HepG2 (cell line): ENCODE measurements at regions not wholly inside any gene's neighbourhood (a gene's known extent, or its start where the extent isn't known, plus 50 kb on each side); places are given as distances from the start of the nearest gene placed in this dataset.
"Not testable (repeated sequence)": the region's sequence is repeated elsewhere in the genome, so short reads cannot be mapped to it uniquely, and the experiment has no call there.

Source experiments
- ATAC-seq: fragments of 200-7000 bp; cut with Tn5 transposase; 3 replicates; pipeline ENCODE4 v1.9.1; 2020; ENCODE audit warnings: mild to moderate bottlenecking, moderate library complexity
- BruUV-seq: library from RNA; stranded (reverse); fragments of 400-500 nt; replicated peaks from 2 replicates; lab custom pipeline; 2021; lab: Mats Ljungman, UMichigan
- CTCF ChIA-PET: fragments of 300-600 bp; formaldehyde crosslinking; extraction: SDS; loops from one replicate; lab custom pipeline; 2021; ENCODE audit warnings: low total read pairs, inconsistent platforms, low intra/inter-chr PET ratio; lab: Yijun Ruan, JAX
- POLR2A ChIA-PET: fragments of 350-600 bp; sonication (Branson Sonifier 250); formaldehyde crosslinking; loops from one replicate; lab custom pipeline; 2020; ENCODE audit warnings: antibody characterized with exemption, inconsistent platforms; lab: Yijun Ruan, JAX
- DNase-seq: peaks from one replicate; pipeline ENCODE4 v3.0.0-alpha.2; 2015; ENCODE audit warnings: low spot score
- FAIRE-seq: peaks from 3 replicates; lab custom pipeline; 2011; peaks lifted over from hg19 to GRCh38; lab: Jason Lieb, UNC
- H2AFZ ChIP-seq: one replicate; pipeline ENCODE4 v1.6.1; 2011; ENCODE audit warnings: low read length, inconsistent platforms
- H3K27ac ChIP-seq: fragments of 300-600 bp; 3 replicates; pipeline ENCODE4 v1.8.0; 2011; ENCODE audit warnings: mixed run types, mild to moderate bottlenecking, mixed read lengths, low read length, inconsistent platforms; ENCODE audit not compliant: insufficient read depth; ENCODE audit errors: extremely low read length
- H3K27me3 ChIP-seq, 2 experiments: fragments of 200-600 bp in 1 of 2; 2 replicates in 1 of 2; 3 replicates in 1 of 2; pipeline versions ENCODE4 v1.6.0 to v1.8.0; 2011; ENCODE audit warnings: low read length in 2 of 2, mild to moderate bottlenecking in 2 of 2, moderate library complexity in 2 of 2, inconsistent platforms in 1 of 2; ENCODE audit not compliant: insufficient read depth in 2 of 2, control insufficient read depth in 1 of 2
- H3K36me3 ChIP-seq, 2 experiments: fragments of 200-600 bp in 1 of 2; replicated peaks in 1 of 2; 2 replicates in 1 of 2; 3 replicates in 1 of 2; pipeline versions ENCODE4 v1.5.1 to v1.8.0; 2011; ENCODE audit warnings: low read length in 2 of 2, inconsistent platforms in 1 of 2; ENCODE audit not compliant: insufficient read depth in 2 of 2, control insufficient read depth in 1 of 2
- H3K4me1 ChIP-seq: 2 replicates; pipeline ENCODE4 v1.5.1; 2012; ENCODE audit warnings: low read length, inconsistent platforms; ENCODE audit not compliant: insufficient read depth
- H3K4me2 ChIP-seq: 2 replicates; pipeline ENCODE4 v1.6.0; 2011; ENCODE audit warnings: low read depth, low read length, inconsistent platforms
- H3K4me3 ChIP-seq, 3 experiments: fragments of 200-600 bp in 1 of 3; sonication (generic), shearing (Covaris generic) in 1 of 3; replicated peaks in 1 of 3; 2 replicates each; pipeline ENCODE4 v1.5.1; 2011 to 2016; ENCODE audit warnings: low read length in 3 of 3, inconsistent platforms in 2 of 3, low read depth in 2 of 3, mild to moderate bottlenecking in 2 of 3, control low read depth in 1 of 3, mixed read lengths in 1 of 3; ENCODE audit not compliant: insufficient read depth in 1 of 3
- H3K79me2 ChIP-seq: one replicate; pipeline ENCODE4 v1.6.1; 2011; ENCODE audit warnings: low read length, inconsistent platforms; ENCODE audit not compliant: insufficient read depth
- H3K9ac ChIP-seq: 2 replicates; pipeline ENCODE4 v1.6.0; 2011; ENCODE audit warnings: mild to moderate bottlenecking, low read depth, low read length, inconsistent platforms; ENCODE audit not compliant: insufficient read depth
- H3K9me3 ChIP-seq: 2 replicates; pipeline ENCODE4 v1.5.1; 2012; ENCODE audit warnings: mild to moderate bottlenecking, low read length
- H4K20me1 ChIP-seq: 2 replicates; pipeline ENCODE4 v1.6.0; 2011; ENCODE audit warnings: inconsistent platforms, mild to moderate bottlenecking, low read length, moderate library complexity; ENCODE audit not compliant: insufficient read depth
- ELF3 ChIP-seq: IDR thresholded peaks from 2 replicates; pipeline ENCODE4 v1.6.1; 2016; ENCODE audit warnings: missing genetic modification reagents, missing compliant biosample characterization
- PATZ1 ChIP-seq: sonication (generic); formaldehyde crosslinking; IDR thresholded peaks from 2 replicates; pipeline ENCODE4 v1.4.0; 2020; ENCODE audit warnings: missing genetic modification reagents
- PLSCR1 ChIP-seq: sonication (generic); formaldehyde crosslinking; IDR thresholded peaks from 2 replicates; pipeline ENCODE4 v1.5.0; 2020; ENCODE audit warnings: missing genetic modification reagents, mild to moderate bottlenecking, borderline replicate concordance
- SP140L ChIP-seq: sonication (generic); formaldehyde crosslinking; IDR thresholded peaks from 2 replicates; pipeline ENCODE4 v1.4.0; 2020; ENCODE audit warnings: missing genetic modification reagents, borderline replicate concordance
- TEAD3 ChIP-seq: optimal IDR thresholded peaks from 2 replicates; pipeline ENCODE3; 2016; ENCODE audit warnings: borderline replicate concordance
- TFDP2 ChIP-seq: sonication (generic); formaldehyde crosslinking; IDR thresholded peaks from 2 replicates; pipeline ENCODE4 v1.4.0; 2020; ENCODE audit warnings: missing genetic modification reagents
- ZBED4 ChIP-seq: sonication (generic); formaldehyde crosslinking; IDR thresholded peaks from 2 replicates; pipeline ENCODE4 v1.4.0; 2020; ENCODE audit warnings: missing genetic modification reagents, borderline replicate concordance
- ZNF430 ChIP-seq: sonication (generic); formaldehyde crosslinking; IDR thresholded peaks from 2 replicates; pipeline ENCODE4 v1.9.0; 2021; ENCODE audit warnings: mild to moderate bottlenecking, missing genetic modification reagents
- WGBS: methylation state at CpG from one replicate; pipeline ENCODE4 v1.1.6; 2017; ENCODE audit warnings: low lambda C conversion rate; 5-methylcytosine and 5-hydroxymethylcytosine counted together
- in situ Hi-C: cut with HindIII; loops from 2 replicates; pipeline ENCODE4 v1.10.0; 2017; ENCODE audit warnings: low pct_unique_long_range_greater_than_20kb; ENCODE audit not compliant: extremely low pct_ligation_motif_present
- intact Hi-C: fragments of 100-400 bp; cut with micrococcal nuclease; formaldehyde crosslinking; loops from one replicate; pipeline ENCODE4 v1.10.0; 2022; ENCODE audit not compliant: unreplicated experiment

- WGBS = 53% methylated on average over 13 of the region's 13 CpGs
- H3K9ac ChIP-seq, in situ Hi-C loops, H3K27me3 ChIP-seq, H3K4me3 ChIP-seq, CTCF ChIA-PET, ATAC-seq, H3K4me2 ChIP-seq, intact Hi-C loops, H3K4me1 ChIP-seq, DNase-seq, H3K27ac ChIP-seq, POLR2A ChIA-PET, H3K79me2 ChIP-seq, H3K9me3 ChIP-seq, H2AFZ ChIP-seq, BruUV-seq, H3K36me3 ChIP-seq, H4K20me1 ChIP-seq, FAIRE-seq: not testable (repeated sequence)
Observed at GRCh38 chr5:126684656-126685442, 84.1 kb downstream of the PHAX start.

GRCh38 chr5:126686451-126687126 is 85.8 kb downstream of the PHAX start:
- 0% methylated on average over 1 of the region's 1 CpG for WGBS
- no TSS peak for BruUV-seq
- CTCF ChIA-PET = no interaction called here
- FAIRE-seq (no peak), DNase-seq (no peak), ATAC-seq (no peak)
- Histone ChIP-seq H3K4me1 (no peaks in the 10 kb centered on the region), H2AFZ (no peak overlapping the region), H3K9ac (no peak overlapping the region), H3K4me3 (no peak overlapping the region), H3K79me2 (no peaks in the 10 kb centered on the region), H3K27me3 (no peaks in the 10 kb centered on the region; a peak in 1 of 5 replicates), H4K20me1 (no peaks in the 10 kb centered on the region), H3K27ac (no peak overlapping the region), H3K9me3 (no peaks in the 10 kb centered on the region), H3K36me3 (no peaks in the 10 kb centered on the region), H3K4me2 (no peak overlapping the region)
- POLR2A ChIA-PET = no interaction called here
- in situ Hi-C loops = no loop called here
- intact Hi-C loops = no loop called here
- TF ChIP-seq PLSCR1 (CRISPR knock-in tag) (no peak), SP140L (CRISPR knock-in tag) (no peak), ZNF430 (no peak), TEAD3 (CRISPR knock-in tag) (no peak), ZBED4 (CRISPR knock-in tag) (no peak), TFDP2 (CRISPR knock-in tag) (no peak), PATZ1 (CRISPR knock-in tag) (no peak), ELF3 (no peak)
